ENCODE measurements at regions not wholly inside any gene's neighbourhood (a gene's known extent, or its start where the extent isn't known, plus 50 kb on each side); places are given as distances from the start of the nearest gene placed in this dataset.

- WGBS, 5 donors: 59 to 80% (median 74%) methylated on average over 6 to 7 of the region's 7 CpGs
- Histone ChIP-seq H3K4me1 (peaks cover 0 to 9% (median 0%) of the 10 kb centered on the region in 6 donors), H3K4me3 (no peak overlapping the region), H3K27ac (no peak overlapping the region), H3K9me3 (no peaks in the 10 kb centered on the region), H3K36me3 (no peaks in the 10 kb centered on the region), H3K27me3 (replicated peaks in 1 of 7) (peaks cover 0 to 13% (median 0%) of the 10 kb centered on the region in 7 donors)
- intact Hi-C loops (cut with DNase I; ENCODE audit: low total_unique reads): no loop called here
- DNase-seq: no peak
- TF ChIP-seq POLR2AphosphoS5 (IDR thresholded peaks at IDR 0.05) (peak in 1 of 3 donors; percentile 9), POLR2A (IDR thresholded peaks at IDR 0.05) (no peak), CTCF (IDR thresholded peaks at IDR 0.05 in 8 of 11, conservative IDR thresholded peaks at IDR 0.05 in 3 of 11) (no peak)
Observed at GRCh38 chr5:179422213-179422855, 77.1 kb upstream of the ADAMTS2 start.

GRCh38 chr5:179421144-179421901 is 76.1 kb upstream of the ADAMTS2 start:
- Histone ChIP-seq H3K4me3 (no peak overlapping the region), H3K9me3 (no peaks in the 10 kb centered on the region), H3K4me1 (peaks cover 0 to 9% (median 0%) of the 10 kb centered on the region in 6 donors), H3K27me3 (replicated peaks in 1 of 7) (peaks cover 0 to 20% (median 0%) of the 10 kb centered on the region in 7 donors), H3K36me3 (no peaks in the 10 kb centered on the region), H3K27ac (no peak overlapping the region)
- WGBS, 5 donors: 73 to 81% (median 76%) methylated on average over 14 to 15 of the region's 15 CpGs
- no peak for DNase-seq
- intact Hi-C loops (cut with DNase I; ENCODE audit: low total_unique reads): no loop called here
- TF ChIP-seq POLR2AphosphoS5 (IDR thresholded peaks at IDR 0.05) (no peak), POLR2A (IDR thresholded peaks at IDR 0.05) (no peak), CTCF (IDR thresholded peaks at IDR 0.05 in 8 of 11, conservative IDR thresholded peaks at IDR 0.05 in 3 of 11) (no peak)

DNA sequence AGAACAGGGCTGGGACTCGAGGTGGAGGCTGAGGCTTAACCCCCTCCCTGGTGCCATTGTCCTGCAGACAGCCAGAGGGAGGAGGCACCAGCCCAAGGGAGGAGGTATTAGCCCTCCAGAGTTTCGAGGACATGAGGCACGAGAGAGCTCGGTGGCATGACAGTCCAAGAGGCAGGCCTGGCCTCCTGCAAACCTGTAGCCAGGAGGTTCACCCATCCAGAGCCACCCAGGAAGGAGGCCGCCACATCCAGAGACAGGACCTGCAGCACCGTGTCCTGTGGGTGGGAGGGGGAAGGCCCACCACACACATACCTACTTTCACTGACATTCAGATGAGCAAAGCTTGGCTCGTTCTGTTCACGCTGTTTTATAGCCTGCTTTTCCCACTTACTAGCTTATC is 75.2 kb upstream of the ADAMTS2 start:
- peak; percentile 57 for DNase-seq
- TF ChIP-seq POLR2A (IDR thresholded peaks at IDR 0.05): no peak
- TF ChIP-seq CTCF (IDR thresholded peaks at IDR 0.05 in 8 of 11, conservative IDR thresholded peaks at IDR 0.05 in 3 of 11): no peak
- no peak for TF ChIP-seq POLR2AphosphoS5 (IDR thresholded peaks at IDR 0.05)
- H3K36me3 ChIP-seq: no peaks in the 10 kb centered on the region
- 64 to 79% (median 71%) methylated on average over 5 to 8 of the region's 8 CpGs for WGBS, 5 donors
- H3K4me3 ChIP-seq: no peak overlapping the region
- no peak overlapping the region for H3K27ac ChIP-seq
- H3K4me1 ChIP-seq: peaks cover 0 to 9% (median 0%) of the 10 kb centered on the region in 6 donors
- intact Hi-C loops (cut with DNase I; ENCODE audit: low total_unique reads): no loop called here
- H3K27me3 ChIP-seq (replicated peaks in 1 of 7): peaks cover 0 to 28% (median 0%) of the 10 kb centered on the region in 7 donors
- H3K9me3 ChIP-seq: no peaks in the 10 kb centered on the region

DNA sequence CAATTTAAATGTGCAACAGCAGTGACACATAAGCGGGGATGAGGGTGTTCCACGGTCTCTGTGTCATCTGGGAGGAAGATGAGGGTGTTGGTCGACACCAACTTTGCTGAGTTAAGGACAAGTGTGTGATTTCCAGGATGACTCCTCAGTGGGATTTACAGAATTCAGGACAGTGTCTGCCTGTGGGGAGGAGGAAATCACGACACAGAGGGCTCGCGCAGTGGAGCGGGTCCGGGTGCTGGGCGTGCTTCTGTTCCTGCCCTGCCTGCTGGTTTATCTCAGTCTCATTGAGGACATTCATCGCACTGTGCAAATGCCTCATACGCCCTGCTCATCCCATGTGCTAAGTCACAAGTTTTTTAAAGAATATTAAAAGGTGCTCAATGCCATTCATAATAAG is 73.7 kb upstream of the ADAMTS2 start:
- WGBS, 5 donors: 72 to 83% (median 78%) methylated on average over 11 of the region's 11 CpGs
- Histone ChIP-seq H3K4me3 (no peak overlapping the region), H3K9me3 (no peaks in the 10 kb centered on the region), H3K27me3 (replicated peaks in 1 of 7) (peaks cover 0 to 28% (median 0%) of the 10 kb centered on the region in 7 donors), H3K27ac (no peak overlapping the region), H3K4me1 (peaks cover 0 to 20% (median 4%) of the 10 kb centered on the region in 6 donors), H3K36me3 (no peaks in the 10 kb centered on the region)
- TF ChIP-seq CTCF (IDR thresholded peaks at IDR 0.05 in 8 of 11, conservative IDR thresholded peaks at IDR 0.05 in 3 of 11): no peak
- no peak for TF ChIP-seq POLR2A (IDR thresholded peaks at IDR 0.05)
- TF ChIP-seq POLR2AphosphoS5 (IDR thresholded peaks at IDR 0.05): no peak
- intact Hi-C loops (cut with DNase I; ENCODE audit: low total_unique reads): no loop called here
- DNase-seq: no peak

Data from spleen (tissue), 11 donors.